H9 (cell line): ENCODE measurements at regions not wholly inside any gene's neighbourhood (a gene's known extent, or its start where the extent isn't known, plus 50 kb on each side); places are given as distances from the start of the nearest gene placed in this dataset.

ENCODE experiments used
- DNase-seq: peaks from one replicate; pipeline ENCODE4 v3.0.0-alpha.2; 2017
- H2AFZ ChIP-seq: one replicate; pipeline ENCODE4 v1.6.1; 2013; ENCODE audit warnings: mild to moderate bottlenecking, low read length, control low read depth, moderate library complexity
- H2AK5ac ChIP-seq: 2 replicates; pipeline ENCODE4 v1.6.1; 2013; ENCODE audit warnings: low read length, control low read depth, mixed read lengths; ENCODE audit not compliant: insufficient read length
- H2BK120ac ChIP-seq: one replicate; pipeline ENCODE4 v1.6.1; 2013; ENCODE audit warnings: low read depth, mild to moderate bottlenecking, low read length, control low read depth, inconsistent platforms; ENCODE audit not compliant: poor library complexity, severe bottlenecking
- H2BK12ac ChIP-seq: 2 replicates; pipeline ENCODE4 v1.6.1; 2013; ENCODE audit warnings: low read length, control low read depth, mixed read lengths, low read depth; ENCODE audit not compliant: insufficient read length
- H2BK15ac ChIP-seq: 2 replicates; pipeline ENCODE4 v1.6.1; 2013; ENCODE audit warnings: low read depth, low read length, control low read depth
- H2BK20ac ChIP-seq: one replicate; pipeline ENCODE4 v1.6.1; 2013; ENCODE audit warnings: low read depth, mild to moderate bottlenecking, low read length, control low read depth, inconsistent platforms; ENCODE audit not compliant: poor library complexity, severe bottlenecking
- H2BK5ac ChIP-seq: 2 replicates; pipeline ENCODE4 v1.6.1; 2013; ENCODE audit warnings: low read length, control low read depth, mixed read lengths; ENCODE audit not compliant: insufficient read length
- H3K14ac ChIP-seq: 2 replicates; pipeline ENCODE4 v1.6.1; 2013; ENCODE audit warnings: low read length, control low read depth; ENCODE audit not compliant: insufficient read depth
- H3K18ac ChIP-seq: 2 replicates; pipeline ENCODE4 v1.6.1; 2013; ENCODE audit warnings: low read depth, mild to moderate bottlenecking, mixed read lengths, low read length, control low read depth; ENCODE audit not compliant: insufficient read length
- H3K23ac ChIP-seq: 2 replicates; pipeline ENCODE4 v1.6.1; 2013; ENCODE audit warnings: low read length, control low read depth, mixed read lengths, low read depth; ENCODE audit not compliant: insufficient read length
- H3K23me2 ChIP-seq: 2 replicates; pipeline ENCODE4 v1.6.1; 2013; ENCODE audit warnings: low read depth, mild to moderate bottlenecking, mixed read lengths, low read length, control low read depth; ENCODE audit not compliant: insufficient read length, poor library complexity, severe bottlenecking
- H3K27ac ChIP-seq: 2 replicates; pipeline ENCODE4 v1.5.1; 2013; ENCODE audit warnings: low read length, control low read depth, mixed read lengths, low read depth; ENCODE audit not compliant: insufficient read length
- H3K27me3 ChIP-seq: 2 replicates; pipeline ENCODE4 v1.6.1; 2013; ENCODE audit warnings: low read length, control low read depth, inconsistent platforms; ENCODE audit not compliant: insufficient read depth
- H3K4ac ChIP-seq: 2 replicates; pipeline ENCODE4 v1.6.1; 2013; ENCODE audit warnings: low read depth, mild to moderate bottlenecking, control low read depth, inconsistent platforms, low read length, moderate library complexity
- H3K4me1 ChIP-seq: 2 replicates; pipeline ENCODE4 v1.6.1; 2013; ENCODE audit warnings: low read length, control low read depth, inconsistent platforms; ENCODE audit not compliant: insufficient read depth
- H3K4me2 ChIP-seq: 2 replicates; pipeline ENCODE4 v1.6.1; 2013; ENCODE audit warnings: low read length, control low read depth, mixed read lengths; ENCODE audit not compliant: insufficient read length, insufficient read depth
- H3K56ac ChIP-seq: 2 replicates; pipeline ENCODE4 v1.6.1; 2013; ENCODE audit warnings: low read depth, mild to moderate bottlenecking, mixed read lengths, low read length, control low read depth; ENCODE audit not compliant: insufficient read length
- H3K79me1 ChIP-seq: 2 replicates; pipeline ENCODE4 v1.6.1; 2013; ENCODE audit warnings: low read depth, mild to moderate bottlenecking, moderate library complexity, low read length, control low read depth, inconsistent platforms; ENCODE audit not compliant: insufficient read depth, poor library complexity, severe bottlenecking
- H3K79me2 ChIP-seq: 2 replicates; pipeline ENCODE4 v1.6.1; 2013; ENCODE audit warnings: low read length, control low read depth, inconsistent platforms; ENCODE audit not compliant: insufficient read depth
- H3K9ac ChIP-seq: 2 replicates; pipeline ENCODE4 v1.6.1; 2013; ENCODE audit warnings: low read length, control low read depth, mixed read lengths; ENCODE audit not compliant: insufficient read length; ENCODE audit errors: extremely low read depth
- H3K9me3 ChIP-seq: one replicate; pipeline ENCODE4 v1.6.1; 2013; ENCODE audit warnings: low read depth, low read length, inconsistent platforms; ENCODE audit not compliant: control insufficient read depth
- H3T11ph ChIP-seq: one replicate; pipeline ENCODE4 v1.6.1; 2013; ENCODE audit warnings: mild to moderate bottlenecking, low read length, control low read depth, inconsistent platforms
- H4K20me1 ChIP-seq: one replicate; pipeline ENCODE4 v1.6.1; 2013; ENCODE audit not compliant: control insufficient read depth, insufficient read length, insufficient read depth
- H4K5ac ChIP-seq: 2 replicates; pipeline ENCODE4 v1.6.1; 2013; ENCODE audit warnings: low read depth, mild to moderate bottlenecking, mixed read lengths, low read length, control low read depth; ENCODE audit not compliant: insufficient read length
- H4K8ac ChIP-seq: replicated peaks from 2 replicates; pipeline ENCODE4 v1.6.1; 2013; ENCODE audit warnings: low read length, control low read depth, mixed read lengths, low read depth; ENCODE audit not compliant: insufficient read length
- H4K91ac ChIP-seq: 2 replicates; pipeline ENCODE4 v1.6.1; 2013; ENCODE audit warnings: low read depth, mild to moderate bottlenecking, moderate library complexity, mixed read lengths, low read length, control low read depth; ENCODE audit not compliant: insufficient read length
- H3K27ac Mint-ChIP-seq, 3 experiments: 2 replicates in 2 of 3; 3 replicates in 1 of 3; pipeline ENCODE4 v1.8.0; 2020 to 2021; ENCODE audit warnings: mixed read lengths in 3 of 3, mild to moderate bottlenecking in 1 of 3, moderate library complexity in 1 of 3
- H3K27me3 Mint-ChIP-seq: 2 replicates; pipeline ENCODE4 v1.8.0; 2021; ENCODE audit warnings: low read depth, mild to moderate bottlenecking, moderate library complexity, mixed read lengths
- H3K36me3 Mint-ChIP-seq, 3 experiments: 2 replicates in 2 of 3; 3 replicates in 1 of 3; pipeline ENCODE4 v1.8.0; 2020 to 2021; ENCODE audit warnings: low read depth in 3 of 3, mixed read lengths in 3 of 3; ENCODE audit not compliant: insufficient read depth in 1 of 3
- H3K4me1 Mint-ChIP-seq, 2 experiments: 2 replicates each; pipeline ENCODE4 v1.8.0; 2020; ENCODE audit warnings: mixed read lengths in 2 of 2
- H3K4me3 Mint-ChIP-seq, 2 experiments: 2 replicates in 1 of 2; 3 replicates in 1 of 2; pipeline ENCODE4 v1.8.0; 2020 to 2021; ENCODE audit warnings: mild to moderate bottlenecking in 2 of 2, mixed read lengths in 2 of 2, moderate library complexity in 1 of 2
- H3K9me3 Mint-ChIP-seq, 2 experiments: 2 replicates in 1 of 2; 3 replicates in 1 of 2; pipeline ENCODE4 v1.8.0; 2020; ENCODE audit warnings: mild to moderate bottlenecking in 2 of 2, mixed read lengths in 2 of 2, moderate library complexity in 1 of 2
- CTCF ChIP-seq: fragments of 200-600 bp; sonication (generic); conservative IDR thresholded peaks from 3 replicates; pipeline ENCODE4 v1.8.0; 2021; ENCODE audit warnings: antibody characterized with exemption, mild to moderate bottlenecking
- WGBS: extraction: QIAGEN DNeasy Blood & Tissue Kit; methylation state at CpG from one replicate; pipeline ENCODE4 v1.1.7; 2013; ENCODE audit warnings: missing lambda C conversion rate, low lambda C conversion rate, mixed read lengths; ENCODE audit not compliant: insufficient read length; ENCODE audit errors: extremely low coverage; 5-methylcytosine and 5-hydroxymethylcytosine counted together

GRCh38 chr5:159559337-159559736 is 229.1 kb upstream of the IL12B start:
- Mint-ChIP-seq H3K27ac (no peak overlapping the region), H3K4me3 (no peak overlapping the region), H3K4me1 (no peaks in the 10 kb centered on the region), H3K9me3 (no peaks in the 10 kb centered on the region; a peak in 1 of 5 replicates), H3K36me3 (no peaks in the 10 kb centered on the region), H3K27me3 (peaks cover 5% of the 10 kb centered on the region; the same call in 1 of the 2 replicates)
- no peak overlapping the region for H3K9ac ChIP-seq
- H3K4me2 ChIP-seq = no peak overlapping the region
- H3K14ac ChIP-seq = no peak overlapping the region
- H3K27ac ChIP-seq = no peak overlapping the region
- H2BK120ac ChIP-seq = no peak overlapping the region
- H3K23me2 ChIP-seq = no peaks in the 10 kb centered on the region
- DNase-seq = no peak
- no peak overlapping the region for H2BK5ac ChIP-seq
- no CpG with 5 or more reads among the region's 2 CpGs for WGBS
- no peak overlapping the region for H2BK20ac ChIP-seq
- no peak overlapping the region for H2AFZ ChIP-seq
- no peak overlapping the region for H3K56ac ChIP-seq
- no peak overlapping the region for H4K8ac ChIP-seq
- no peak overlapping the region for H2AK5ac ChIP-seq
- H3K18ac ChIP-seq = no peak overlapping the region
- H3K9me3 ChIP-seq = no peaks in the 10 kb centered on the region
- no peak overlapping the region for H2BK12ac ChIP-seq
- no peaks in the 10 kb centered on the region for H4K20me1 ChIP-seq
- no peak overlapping the region for H3T11ph ChIP-seq
- no peak overlapping the region for H3K4ac ChIP-seq
- no peak for TF ChIP-seq CTCF
- H2BK15ac ChIP-seq = no peak overlapping the region
- H3K27me3 ChIP-seq = no peaks in the 10 kb centered on the region
- H4K5ac ChIP-seq = no peak overlapping the region
- H3K4me1 ChIP-seq = no peaks in the 10 kb centered on the region
- no peaks in the 10 kb centered on the region for H3K79me1 ChIP-seq
- H3K23ac ChIP-seq = no peak overlapping the region
- H3K79me2 ChIP-seq = no peaks in the 10 kb centered on the region
- H4K91ac ChIP-seq = no peak overlapping the region
